Anterior cingulate cortex (tissue), 58 donors: ENCODE measurements at regions not wholly inside any gene's neighbourhood (a gene's known extent, or its start where the extent isn't known, plus 50 kb on each side); places are given as distances from the start of the nearest gene placed in this dataset.
A peak's percentile ranks its signal among the peaks of the same experiment; 100 is the strongest.
"Not testable (repeated sequence)": the region's sequence is repeated elsewhere in the genome, so short reads cannot be mapped to it uniquely, and the experiment has no call there.

ENCODE experiments used
- DNase-seq, 58 donors: peaks; one replicate each; lab custom pipeline; 2025; lab: John Stamatoyannopoulos, UW

DNA sequence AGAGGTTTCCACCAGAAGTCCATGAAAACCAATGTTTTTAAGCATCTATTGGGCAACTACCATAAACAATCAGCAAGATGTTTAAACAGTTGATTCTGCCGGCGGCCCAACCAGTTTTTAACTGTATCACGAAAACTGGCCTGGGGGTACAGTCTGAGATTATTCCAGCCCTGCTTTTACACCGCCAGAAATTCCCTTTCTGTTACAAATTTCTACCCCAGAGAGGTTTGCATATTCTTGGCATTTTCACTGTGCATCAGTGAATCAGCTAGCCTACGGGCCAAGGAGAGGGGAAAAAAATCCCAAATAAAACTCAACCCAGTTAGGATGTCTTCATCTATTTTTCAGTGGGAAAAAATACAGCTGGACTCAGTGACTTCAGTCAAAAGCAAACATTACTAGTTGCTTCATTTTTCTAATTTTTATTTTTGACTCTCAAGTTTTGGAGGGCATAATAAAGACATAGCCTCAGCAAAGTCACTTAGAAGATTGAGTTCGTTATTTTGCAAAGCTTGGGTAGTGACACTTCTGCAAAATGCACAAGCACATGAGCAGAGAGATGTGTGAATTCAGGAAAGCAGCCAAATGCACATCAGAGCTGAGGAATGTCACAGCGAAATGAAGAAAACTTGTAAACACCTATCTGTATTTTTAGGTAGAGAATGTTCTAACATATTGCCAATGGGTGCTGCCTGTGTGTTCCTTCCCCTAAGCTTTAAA is 167.8 kb upstream of the GK2 start:
- DNase-seq: no peak

DNA sequence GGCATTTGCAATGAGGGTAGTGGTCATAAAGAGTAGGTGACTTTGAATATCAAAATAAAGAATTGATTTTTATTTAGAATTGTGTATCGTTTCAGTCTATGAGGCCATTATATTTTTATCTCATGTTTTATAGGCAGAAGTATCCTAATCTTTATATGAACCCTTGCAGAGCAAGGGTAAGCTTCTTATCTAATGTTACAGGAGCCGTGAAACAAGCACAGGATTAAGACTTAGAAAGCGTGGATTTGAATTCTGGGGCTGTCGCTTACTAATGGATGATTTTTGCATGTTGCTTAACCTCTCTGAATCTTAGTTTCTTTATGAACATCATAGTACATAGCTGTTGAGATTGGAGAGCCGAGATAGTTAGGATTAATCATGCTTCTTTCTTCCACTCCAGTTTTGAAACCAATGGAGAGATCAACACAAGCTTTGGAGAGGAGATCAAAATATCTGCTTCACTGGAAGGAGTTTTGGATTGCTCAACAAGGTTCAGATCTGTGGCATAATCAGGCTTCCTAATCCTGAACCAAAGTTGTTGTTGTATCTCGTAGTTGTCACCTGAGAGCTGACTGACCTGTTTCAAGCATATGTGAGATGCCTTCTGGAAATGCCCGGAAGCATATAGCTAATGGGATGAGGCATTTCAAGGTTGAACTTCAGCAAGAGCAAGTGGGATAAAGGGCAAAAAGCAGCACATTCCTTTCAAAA is 166.9 kb upstream of the GK2 start:
- no peak for DNase-seq

DNA sequence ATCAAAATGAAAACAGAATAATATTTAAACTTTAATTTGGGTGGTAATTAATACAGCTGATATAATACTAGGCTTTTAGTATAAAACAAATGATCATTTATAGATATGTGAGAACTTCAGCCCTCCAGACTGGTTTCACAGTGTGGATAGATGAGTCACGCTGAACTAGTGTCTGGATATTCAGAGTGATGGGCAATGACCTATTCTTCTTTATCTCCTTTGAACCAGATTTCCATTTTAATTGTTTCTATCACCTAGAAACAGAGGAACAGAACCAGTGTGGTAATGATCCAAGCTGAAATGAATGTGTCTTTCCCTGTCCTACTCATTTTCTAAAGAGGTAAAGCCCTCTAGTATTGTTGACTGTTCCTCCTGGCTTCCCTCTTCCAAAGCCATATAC is 155.2 kb upstream of the GK2 start:
- no peak for DNase-seq

DNA sequence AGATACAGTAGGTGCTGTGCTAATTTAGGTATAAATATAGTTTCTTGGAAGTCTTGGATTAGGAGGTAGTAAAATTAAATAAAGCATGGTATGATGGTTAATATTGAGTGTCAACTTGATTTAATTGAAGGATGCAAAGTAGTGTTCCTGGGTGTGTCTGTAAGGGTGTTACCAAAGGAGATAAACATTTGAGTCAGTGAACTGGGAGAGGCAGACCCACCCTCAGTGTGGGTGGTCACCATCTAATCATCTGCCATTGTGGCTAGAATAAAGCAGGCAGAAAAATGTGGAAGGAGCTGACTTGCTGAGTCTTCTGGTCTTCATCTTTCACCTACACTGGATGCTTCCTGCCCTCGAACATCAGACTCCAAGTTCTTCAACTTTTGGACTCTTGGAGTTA is 153.7 kb upstream of the GK2 start:
- no peak for DNase-seq

DNA sequence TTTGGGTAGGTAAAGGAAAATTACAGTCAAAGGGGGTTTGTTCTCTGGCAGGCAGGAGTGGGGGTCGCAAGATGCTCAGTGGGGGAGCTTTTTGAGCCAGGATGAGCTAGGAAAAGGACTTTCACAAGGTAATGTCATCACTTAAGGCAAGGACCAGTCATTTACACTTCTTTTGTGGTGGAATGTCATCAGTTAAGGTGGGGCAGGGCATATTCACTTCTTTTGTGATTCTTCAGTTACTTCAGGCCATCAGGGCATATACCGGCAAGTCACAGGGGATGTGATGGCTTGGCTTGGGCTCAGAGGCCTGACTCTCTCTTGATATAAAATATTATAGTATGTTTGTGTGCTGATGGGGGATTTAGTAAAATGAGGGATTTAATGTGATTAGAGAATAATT is 151.4 kb upstream of the GK2 start:
- not testable (repeated sequence) for DNase-seq

DNA sequence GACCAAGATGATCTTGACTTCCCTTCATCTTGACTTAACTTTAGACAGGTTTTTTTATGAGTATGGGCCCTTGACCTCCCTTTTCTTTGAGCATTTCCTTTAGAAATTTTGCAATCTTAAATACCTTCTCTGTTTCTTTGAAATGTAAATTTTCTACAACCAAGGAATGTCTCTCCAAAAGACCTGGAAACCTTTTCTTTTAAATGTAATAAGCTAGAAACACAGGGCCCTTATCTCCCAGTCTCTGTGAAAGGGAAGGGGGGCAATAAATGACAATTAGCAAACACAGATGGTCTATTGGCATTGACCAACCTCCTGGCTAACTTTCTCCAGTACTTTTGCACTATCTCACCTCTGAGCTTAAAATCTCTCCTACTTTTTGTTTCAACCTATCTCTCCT is 144.3 kb upstream of the GK2 start:
- DNase-seq: no peak

DNA sequence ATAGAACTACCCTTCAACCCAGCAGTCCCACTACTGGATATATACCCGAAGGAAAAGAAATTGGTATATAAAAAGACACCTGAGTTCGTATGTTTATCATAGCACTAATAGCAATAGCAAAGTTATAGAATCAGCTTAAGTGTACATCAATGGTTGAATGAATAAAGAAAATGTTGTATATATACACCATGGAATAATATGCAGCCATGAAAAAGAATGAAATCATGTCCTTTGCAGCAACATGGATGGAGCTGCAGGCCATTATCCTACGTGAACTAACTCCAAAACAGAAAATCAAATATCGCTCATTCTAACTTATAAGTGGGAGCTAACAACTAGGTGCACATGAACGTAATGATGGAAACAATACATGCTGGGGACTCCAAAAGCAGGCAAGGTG is 143.5 kb upstream of the GK2 start:
- no peak for DNase-seq

DNA sequence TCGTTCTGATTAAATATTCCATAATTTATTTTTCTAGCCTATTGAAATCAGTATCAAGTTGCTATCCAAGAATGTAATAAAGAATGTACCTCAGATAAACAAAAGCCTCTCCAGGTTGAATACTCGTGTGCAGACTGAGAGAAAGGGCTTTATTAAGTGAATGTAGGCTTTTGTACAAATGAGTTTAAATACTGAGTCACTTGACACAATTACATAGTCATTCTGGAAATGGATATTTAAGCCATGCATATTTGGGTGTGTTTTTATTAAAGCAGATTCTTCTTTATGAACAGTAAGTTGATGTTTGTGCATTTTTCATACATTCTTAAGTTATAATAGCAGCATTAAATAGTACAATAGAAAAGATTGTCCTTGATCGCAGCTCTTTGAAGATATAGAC is 139.8 kb upstream of the GK2 start:
- DNase-seq: no peak

DNA sequence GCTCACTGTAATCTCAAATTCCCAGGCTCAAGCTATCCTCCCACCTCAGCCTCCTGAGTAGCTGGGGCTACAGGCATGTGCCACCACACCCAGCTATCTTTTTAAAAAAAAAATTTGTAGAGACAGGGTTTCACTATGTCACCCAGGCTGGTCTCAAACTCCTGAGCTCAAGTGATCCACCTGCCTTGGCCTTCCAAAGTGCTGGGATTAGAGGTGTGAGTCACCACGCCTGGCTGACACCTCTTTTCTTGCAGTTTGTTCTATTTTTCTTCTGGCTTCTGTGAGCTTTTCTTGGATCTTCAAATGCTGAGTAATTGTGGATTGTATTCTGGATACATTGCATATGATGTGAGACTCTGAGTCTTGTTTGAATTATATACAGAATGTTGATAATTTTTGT is 137.3 kb upstream of the GK2 start:
- peak in 5 of 58 donors; percentile 0 to 5 (median 1) for DNase-seq

DNA sequence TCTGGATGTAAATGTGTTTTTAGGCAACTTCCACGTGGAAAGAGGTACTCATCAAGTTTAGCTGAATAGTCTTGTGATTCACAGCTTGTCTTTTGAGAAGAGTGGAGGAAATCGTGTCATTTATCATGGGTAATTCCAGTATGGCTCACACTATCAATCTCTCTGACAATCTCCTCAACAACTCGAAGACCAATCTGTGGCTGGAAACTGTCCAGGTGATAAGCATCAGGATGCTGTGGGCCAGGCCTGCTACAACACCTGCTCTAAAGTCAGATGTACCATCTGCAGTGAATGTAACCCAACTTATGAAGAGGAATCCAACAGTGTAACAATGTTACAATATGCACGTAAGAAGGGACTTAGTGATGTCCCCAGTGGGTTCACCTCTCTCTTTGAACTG is 132.1 kb upstream of the GK2 start:
- DNase-seq: no peak

DNA sequence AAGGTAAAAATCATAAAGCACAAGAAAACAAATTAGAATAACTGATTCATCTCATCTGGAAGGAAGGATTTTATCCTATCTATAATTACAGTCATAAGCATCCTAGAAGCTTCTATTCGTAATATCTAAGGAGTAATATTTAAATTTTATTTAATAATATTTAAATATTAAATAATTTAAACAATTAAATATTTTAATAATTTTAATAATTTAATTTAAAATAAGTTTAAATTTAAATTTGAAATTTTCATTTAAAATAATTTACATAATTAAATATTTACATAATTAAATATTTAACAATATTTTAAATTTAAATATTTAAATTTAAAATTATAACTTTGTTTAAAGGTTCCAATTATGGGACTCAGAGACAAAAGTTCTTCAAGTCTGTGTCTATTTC is 127.5 kb upstream of the GK2 start:
- DNase-seq: no peak

DNA sequence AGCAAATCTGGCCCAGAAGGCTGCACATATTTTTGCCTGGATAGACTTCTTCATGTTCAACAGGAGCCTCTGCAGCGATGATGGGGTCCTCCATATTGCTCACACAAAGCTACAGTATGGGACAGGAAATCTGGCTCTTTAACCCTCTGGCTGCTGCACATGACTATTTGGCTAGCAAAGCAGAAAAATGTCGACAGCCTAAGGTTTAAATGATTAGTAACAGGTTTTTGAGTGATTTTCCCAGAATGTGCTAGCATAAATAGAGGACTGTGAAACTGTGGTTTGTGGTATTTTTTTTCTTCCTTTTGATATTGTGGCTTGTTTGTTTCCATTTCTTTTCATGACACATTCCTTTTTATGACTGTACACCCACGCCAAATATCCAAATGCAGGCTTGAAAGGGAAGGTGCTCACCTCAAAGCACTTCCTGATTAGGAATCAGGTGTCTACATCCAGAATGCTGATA is 120.2 kb upstream of the GK2 start:
- no peak for DNase-seq

DNA sequence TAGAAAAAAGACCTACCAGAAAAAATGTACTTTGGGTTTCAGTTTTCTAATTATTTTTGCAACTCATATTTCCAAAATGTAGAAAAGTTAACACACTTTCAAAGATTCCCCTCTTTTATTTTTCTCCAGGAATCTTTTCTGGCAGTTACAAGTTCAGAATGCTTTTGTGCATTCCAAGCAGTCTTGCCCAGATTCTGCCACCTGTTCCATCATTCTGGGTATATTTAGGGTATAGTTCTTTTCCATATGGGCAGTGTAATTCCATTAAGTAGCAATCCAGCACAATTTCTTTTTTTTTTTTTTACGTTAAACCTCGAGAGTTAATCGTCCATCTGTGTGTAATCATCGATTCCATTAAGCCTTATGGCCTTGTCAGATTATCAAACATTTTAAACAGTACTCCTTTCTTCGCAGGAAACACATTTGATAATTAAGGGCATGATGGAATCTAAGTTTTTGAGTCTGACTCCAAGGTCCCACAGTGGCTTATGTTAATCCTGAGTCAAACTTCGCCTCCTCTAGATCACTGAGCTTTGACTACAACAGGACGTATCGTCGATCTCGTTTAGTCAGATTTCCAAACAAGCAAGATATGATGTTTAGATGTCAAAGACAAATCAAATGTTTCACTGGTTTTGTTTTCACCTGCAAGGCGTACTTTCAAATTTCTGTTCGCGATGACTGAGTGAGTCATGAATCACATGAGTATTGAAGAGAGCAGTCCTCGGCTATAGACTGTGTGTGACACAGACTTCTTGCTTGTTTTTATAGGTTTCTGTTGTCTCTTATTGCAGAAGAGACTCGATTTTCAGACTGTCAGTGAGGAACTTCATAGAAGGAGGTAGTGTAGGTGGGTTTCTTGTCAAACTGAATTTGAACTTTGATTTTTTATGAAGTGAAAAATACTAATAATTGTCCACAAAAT is 118.9 kb upstream of the GK2 start:
- DNase-seq: no peak

DNA sequence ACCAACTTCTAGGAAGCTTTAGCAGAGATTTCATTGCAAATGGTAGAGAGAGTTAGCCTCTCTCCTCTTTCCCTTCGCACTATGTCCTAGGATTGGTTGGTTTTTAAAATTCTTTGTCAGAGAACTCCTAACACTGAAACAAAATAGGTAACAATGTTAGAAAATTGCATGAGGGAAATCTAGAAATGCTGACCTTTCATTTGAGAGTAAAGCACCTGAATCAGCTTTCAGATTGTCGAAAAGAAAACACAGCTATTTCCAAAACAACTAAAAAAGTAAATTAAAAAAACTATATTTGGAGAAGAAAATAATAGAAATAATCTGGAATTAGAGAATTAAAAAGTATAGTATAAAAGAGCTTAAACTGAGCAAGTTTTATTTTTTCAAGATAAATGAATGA is 108.1 kb upstream of the GK2 start:
- no peak for DNase-seq

DNA sequence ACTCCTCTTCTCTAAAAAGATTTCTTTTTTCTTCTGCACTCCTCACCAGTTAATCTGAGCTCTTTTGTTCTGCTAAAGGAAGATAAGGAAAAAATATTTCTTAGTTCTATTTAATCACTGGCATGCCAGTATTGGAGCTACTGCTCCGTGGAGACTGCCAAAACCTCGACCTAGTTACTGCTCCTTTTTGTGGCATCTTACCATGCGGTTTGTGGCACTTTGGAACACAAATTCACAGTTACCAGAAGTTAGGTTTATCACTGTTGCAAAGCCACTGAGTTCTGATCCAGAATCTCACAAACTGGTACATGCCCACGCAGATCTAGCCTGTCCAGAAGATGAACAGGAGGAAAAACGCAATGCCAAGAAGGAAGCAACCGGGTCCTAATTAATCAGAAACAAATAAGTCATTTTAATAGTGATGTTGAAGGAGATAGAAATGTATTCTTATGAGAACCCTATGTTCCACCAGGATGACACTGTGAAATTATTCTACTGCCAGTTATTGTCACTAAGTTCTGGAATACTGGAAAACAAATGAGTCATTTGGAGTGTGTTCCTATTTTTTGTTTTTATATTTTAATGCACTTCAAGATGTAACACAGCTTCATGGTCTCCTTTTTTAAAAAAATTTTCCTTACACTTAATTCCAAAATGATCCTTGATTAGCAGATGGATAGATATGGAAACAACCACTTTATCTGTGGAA is 106.7 kb upstream of the GK2 start:
- DNase-seq: peak in 12 of 58 donors; percentile 1 to 55 (median 8)

DNA sequence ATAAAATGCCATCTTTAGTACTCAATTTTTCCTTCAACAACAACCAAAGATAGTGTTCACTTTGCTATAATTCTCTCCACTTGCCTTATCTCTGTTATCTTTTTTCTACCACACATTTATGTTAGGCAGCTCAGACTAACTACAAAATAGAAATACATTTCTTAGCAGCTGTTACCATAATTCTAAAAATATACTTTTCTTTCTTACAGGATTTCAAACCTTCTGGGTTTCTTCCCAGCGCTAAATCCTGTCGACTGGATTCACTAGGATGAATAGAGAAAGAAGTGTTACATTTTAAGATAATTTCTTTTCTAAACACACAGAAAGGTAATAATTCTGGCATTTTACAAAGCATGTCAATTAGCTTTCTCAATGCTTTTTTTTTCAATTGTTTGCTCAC is 105.5 kb upstream of the GK2 start:
- peak in 1 of 58 donors; percentile 22 for DNase-seq

DNA sequence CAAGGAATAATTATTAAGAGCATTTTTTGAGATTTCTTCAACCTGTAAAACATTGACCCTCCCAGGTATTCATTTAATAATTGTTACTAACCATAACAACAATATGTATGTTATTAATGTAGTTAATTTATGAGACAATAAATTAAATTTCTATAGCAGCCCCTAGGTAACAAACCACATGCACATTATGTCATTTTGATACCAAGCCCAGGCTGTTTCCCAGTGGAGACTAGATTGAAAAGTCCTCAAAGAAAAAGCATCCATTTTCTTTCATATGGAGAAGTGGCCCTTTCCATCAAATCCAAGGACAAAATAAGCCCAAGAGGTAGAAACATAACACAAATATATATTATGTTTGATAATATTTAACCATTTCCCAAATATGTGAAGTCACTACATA is 104.3 kb upstream of the GK2 start:
- DNase-seq: no peak

DNA sequence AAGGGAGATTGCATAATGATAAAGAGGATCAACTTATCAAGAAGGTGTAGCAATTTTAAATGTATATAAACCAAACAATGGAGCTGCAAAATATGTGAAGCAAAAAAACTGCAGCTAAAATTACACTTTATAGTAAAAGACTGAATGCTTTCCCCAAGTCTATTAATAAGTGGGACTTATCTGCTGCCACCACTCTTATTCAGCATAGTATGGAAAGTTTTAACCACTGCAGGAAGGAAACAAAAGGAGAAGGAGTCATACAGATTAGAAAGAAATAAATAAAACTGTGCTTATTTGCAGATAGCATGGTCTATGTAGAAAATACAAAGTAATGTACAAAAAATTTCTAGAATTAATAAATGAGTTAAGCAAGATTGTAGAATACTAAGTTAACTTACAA is 94.1 kb upstream of the GK2 start:
- DNase-seq: no peak

DNA sequence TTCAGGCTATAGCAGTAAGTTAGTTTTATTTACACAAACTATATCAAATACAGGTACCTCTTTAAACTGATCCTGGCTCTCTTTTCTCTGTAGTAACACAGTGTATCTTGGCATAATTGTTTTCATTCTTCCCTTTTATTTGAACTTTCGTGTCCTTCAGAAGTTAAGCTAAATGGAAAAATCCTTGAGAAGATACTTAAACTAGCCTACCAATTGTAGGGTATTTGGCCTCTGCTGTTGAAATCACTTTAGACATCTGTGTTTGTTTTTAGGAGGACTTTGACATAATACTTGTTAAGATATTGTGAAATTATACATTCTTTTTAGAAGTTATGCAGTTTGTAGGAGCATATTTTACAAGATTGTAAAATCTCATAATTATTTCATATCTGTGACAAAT is 90.3 kb upstream of the GK2 start:
- DNase-seq: no peak

DNA sequence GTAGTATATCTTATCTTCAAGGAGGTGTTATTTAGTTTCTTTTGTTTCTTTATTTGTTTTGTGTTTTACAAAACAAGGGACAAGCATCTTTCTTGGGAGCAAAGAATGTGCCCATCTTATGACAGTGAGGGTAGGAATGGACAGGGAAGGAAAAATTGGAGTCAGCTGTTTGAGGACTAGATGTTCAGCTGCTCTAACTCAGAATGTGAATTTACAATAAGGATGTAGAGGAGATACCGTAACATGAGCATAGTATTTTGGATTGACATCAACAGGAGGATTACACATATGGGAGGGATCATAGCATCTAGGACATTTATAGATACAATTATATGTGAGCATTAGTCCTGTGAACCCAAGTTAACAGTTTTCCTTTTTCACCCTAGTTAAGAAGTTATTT is 89.0 kb upstream of the GK2 start:
- no peak for DNase-seq

DNA sequence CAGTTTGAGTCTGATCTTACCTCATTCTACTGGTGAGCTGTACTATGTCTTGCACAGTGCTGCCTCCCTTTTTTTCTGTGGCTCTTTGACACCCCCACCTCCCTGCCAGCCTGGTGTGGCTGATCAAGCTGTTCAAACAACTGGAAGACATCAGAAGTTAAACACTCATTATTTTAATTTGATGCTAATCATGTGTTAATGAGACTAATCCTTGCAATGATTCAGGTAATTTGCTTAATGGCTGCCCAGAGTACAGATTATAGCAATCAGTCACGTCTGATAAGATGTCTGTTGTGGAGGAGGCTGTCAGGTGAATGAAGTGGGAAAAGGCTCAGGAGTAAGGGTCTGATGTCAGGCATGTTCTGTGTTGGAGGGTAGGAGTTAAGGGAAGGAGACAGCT is 87.4 kb upstream of the GK2 start:
- no peak for DNase-seq
